K562 (cell line): ENCODE measurements at regions not wholly inside any gene's neighbourhood (a gene's known extent, or its start where the extent isn't known, plus 50 kb on each side); places are given as distances from the start of the nearest gene placed in this dataset.

Experiments
- ATAC-seq: fragments of 200-7000 bp; cut with Tn5 transposase; 3 replicates; pipeline ENCODE4 v1.9.1; 2020; ENCODE audit warnings: moderate library complexity
- BruUV-seq: library from RNA; stranded (reverse); fragments of 400-500 nt; replicated peaks from 2 replicates; lab custom pipeline; 2021; lab: Mats Ljungman, UMichigan
- CTCF ChIA-PET: fragments of 300-600 bp; formaldehyde crosslinking; extraction: SDS; loops from one replicate; lab custom pipeline; 2021; ENCODE audit warnings: low intra/inter-chr PET ratio; lab: Yijun Ruan, JAX
- POLR2A ChIA-PET: fragments of 300-600, 350-650 bp; sonication (Branson Sonifier 250); formaldehyde crosslinking; extraction: SDS; loops from one replicate; lab custom pipeline; 2021; ENCODE audit warnings: antibody characterized with exemption, inconsistent platforms; lab: Yijun Ruan, JAX
- DNase-seq, 4 experiments: peaks; one replicate each; pipeline versions ENCODE4 v3.0.0 to v3.0.0-alpha.2; 2011 to 2018; ENCODE audit warnings: low spot score in 3 of 4, mixed read lengths in 3 of 4; ENCODE audit errors: extremely low read depth in 1 of 4
- FAIRE-seq: peaks from 2 replicates; lab custom pipeline; 2011; peaks lifted over from hg19 to GRCh38; lab: Jason Lieb, UNC
- H2AFZ ChIP-seq: 2 replicates; pipeline ENCODE4 v1.6.0; 2011; ENCODE audit warnings: low read depth, low read length, control low read depth, inconsistent platforms
- H3K27ac ChIP-seq: fragments of 200-600 bp; 3 replicates; pipeline ENCODE4 v1.8.0; 2011; ENCODE audit warnings: low read depth, mild to moderate bottlenecking, control low read depth, inconsistent platforms, low read length, moderate library complexity, mixed read lengths; ENCODE audit errors: extremely low read depth
- H3K27me3 ChIP-seq, 2 experiments: fragments of 300-600 bp in 1 of 2; 2 replicates in 1 of 2; 3 replicates in 1 of 2; pipeline versions ENCODE4 v1.6.0 to v1.8.0; 2011; ENCODE audit warnings: inconsistent platforms in 2 of 2, low read length in 2 of 2, mild to moderate bottlenecking in 1 of 2, mixed read lengths in 1 of 2, moderate library complexity in 1 of 2; ENCODE audit not compliant: control insufficient read depth in 2 of 2, insufficient read depth in 2 of 2
- H3K36me3 ChIP-seq: fragments of 300-600 bp; 3 replicates; pipeline ENCODE4 v1.8.0; 2011; ENCODE audit warnings: mild to moderate bottlenecking, low read length, inconsistent platforms; ENCODE audit not compliant: control insufficient read depth, insufficient read depth
- H3K4me1 ChIP-seq, 2 experiments: fragments of 200-600 bp in 1 of 2; replicated peaks in 1 of 2; 2 replicates in 1 of 2; 3 replicates in 1 of 2; pipeline versions ENCODE4 v1.5.1 to v1.8.0; 2011; ENCODE audit warnings: inconsistent platforms in 2 of 2, low read length in 2 of 2, mild to moderate bottlenecking in 1 of 2, mixed read lengths in 1 of 2, moderate library complexity in 1 of 2; ENCODE audit not compliant: control insufficient read depth in 2 of 2, insufficient read depth in 2 of 2
- H3K4me2 ChIP-seq: 2 replicates; pipeline ENCODE4 v1.6.1; 2011; ENCODE audit warnings: low read length, control low read depth, inconsistent platforms, mixed read lengths; ENCODE audit not compliant: insufficient read depth
- H3K4me3 ChIP-seq: fragments of 200-600 bp; sonication (generic), shearing (Covaris generic); 2 replicates; pipeline ENCODE4 v1.5.1; 2016; ENCODE audit warnings: control low read depth, inconsistent platforms
- H3K79me2 ChIP-seq: fragments of 200-600 bp; 3 replicates; pipeline ENCODE4 v1.8.0; 2011; ENCODE audit warnings: low read length, inconsistent platforms; ENCODE audit not compliant: control insufficient read depth, insufficient read depth
- H3K9ac ChIP-seq, 2 experiments: 2 replicates each; pipeline versions ENCODE4 v1.6.0 to v1.6.1; 2011; ENCODE audit warnings: low read depth in 2 of 2, low read length in 2 of 2, control low read depth in 1 of 2, inconsistent platforms in 1 of 2, mild to moderate bottlenecking in 1 of 2, mixed read lengths in 1 of 2; ENCODE audit not compliant: insufficient read depth in 1 of 2
- H3K9me1 ChIP-seq: one replicate; pipeline ENCODE4 v1.6.0; 2011; ENCODE audit warnings: inconsistent platforms, mild to moderate bottlenecking, low read length, moderate library complexity; ENCODE audit not compliant: control insufficient read depth, insufficient read depth
- H3K9me3 ChIP-seq: replicated peaks from 2 replicates; pipeline ENCODE4 v1.5.1; 2011; ENCODE audit warnings: low read depth, low read length, inconsistent platforms; ENCODE audit not compliant: control insufficient read depth, insufficient read depth
- H4K20me1 ChIP-seq: replicated peaks from 2 replicates; pipeline ENCODE4 v1.6.1; 2011; ENCODE audit warnings: low read length, inconsistent platforms, mixed read lengths; ENCODE audit not compliant: control insufficient read depth, insufficient read depth
- GABPB2 ChIP-seq: fragments of 250-450 bp; sonication (Bioruptor Pico); conservative IDR thresholded peaks from 2 replicates; pipeline ENCODE4 v1.5.1; 2021; ENCODE audit warnings: mild to moderate bottlenecking
- ID3 ChIP-seq, 2 experiments: fragments of 250-450 bp in 1 of 2; fragments of 450-650 bp in 1 of 2; sonication (Bioruptor Pico) in 1 of 2; IDR thresholded peaks; 2 replicates each; pipeline versions ENCODE4 v1.6.1 to v1.8.0; 2016 to 2021; ENCODE audit warnings: mild to moderate bottlenecking in 2 of 2, moderate library complexity in 2 of 2, missing compliant biosample characterization in 1 of 2, missing genetic modification characterization in 1 of 2
- PHF21A ChIP-seq: fragments of 450-650 bp; IDR thresholded peaks from 2 replicates; pipeline ENCODE4 v1.6.1; 2017; ENCODE audit warnings: low read depth, borderline replicate concordance
- POU5F1 ChIP-seq: fragments of 150-350 bp; IDR thresholded peaks from 2 replicates; pipeline ENCODE4 v1.6.1; 2014; ENCODE audit warnings: borderline replicate concordance, low read length, low read depth, mild to moderate bottlenecking; ENCODE audit not compliant: partially characterized antibody
- TCF3 ChIP-seq: sonication (generic); formaldehyde crosslinking; IDR thresholded peaks from 2 replicates; pipeline ENCODE4 v1.4.0; 2020; ENCODE audit warnings: mild to moderate bottlenecking, missing genetic modification reagents
- ZBTB1 ChIP-seq: sonication (generic); formaldehyde crosslinking; IDR thresholded peaks from 2 replicates; pipeline ENCODE4 v1.8.1; 2023; ENCODE audit warnings: missing genetic modification reagents, low read depth, mild to moderate bottlenecking, borderline replicate concordance
- ZBTB34 ChIP-seq: fragments of 250-450 bp; sonication (Bioruptor Pico); IDR thresholded peaks from 2 replicates; pipeline ENCODE4 v1.8.0; 2021; ENCODE audit warnings: mild to moderate bottlenecking, moderate library complexity
- in situ Hi-C: fragments of 300-500 bp; cut with MboI; formaldehyde crosslinking; loops from 4 replicates; pipeline ENCODE4 v1.15.0; 2018; ENCODE audit warnings: inconsistent platforms, mixed read lengths
- intact Hi-C: fragments of 100-400 bp; cut with micrococcal nuclease; formaldehyde crosslinking; loops from 2 replicates; pipeline ENCODE4 v1.14.2; 2022
- TF ChIP-seq, protein P1 (sequence below), 2 experiments: fragments of 150-350 bp in 1 of 2; IDR thresholded peaks; 2 replicates each; pipeline ENCODE4 v1.6.1; 2012 to 2016; ENCODE audit warnings: low read depth in 2 of 2, low read length in 2 of 2, mild to moderate bottlenecking in 1 of 2, moderate library complexity in 1 of 2
- TF ChIP-seq, protein P2 (sequence below): sonication (generic); formaldehyde crosslinking; IDR thresholded peaks from 2 replicates; pipeline ENCODE4 v1.8.0; 2023; ENCODE audit warnings: mild to moderate bottlenecking, missing genetic modification reagents

DNA sequence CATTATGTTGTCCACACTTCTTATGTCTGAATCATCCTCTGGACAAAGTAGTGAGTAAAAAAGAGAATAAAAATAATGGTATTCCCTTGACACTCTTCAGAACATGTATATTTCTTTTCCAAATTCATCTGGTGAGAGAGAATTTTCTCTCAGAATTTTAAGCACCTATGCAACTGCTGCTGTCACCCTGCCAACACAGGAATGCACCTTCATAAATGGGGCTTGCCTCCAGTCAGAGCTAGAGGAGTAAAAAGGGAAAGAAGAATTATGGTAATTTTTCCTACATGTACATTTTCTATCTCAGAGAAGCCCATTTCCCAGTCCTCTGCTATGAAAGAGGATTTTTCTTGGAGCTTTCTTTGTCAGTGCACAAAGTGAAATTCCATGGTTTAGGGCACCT is 92.2 kb upstream of the ALCAM start:
- ATAC-seq = no peak
- Histone ChIP-seq H3K9ac (no peak overlapping the region), H3K9me3 (no peaks in the 10 kb centered on the region), H3K36me3 (no peaks in the 10 kb centered on the region), H3K9me1 (no peaks in the 10 kb centered on the region), H3K27ac (no peak overlapping the region), H2AFZ (no peak overlapping the region), H4K20me1 (no peaks in the 10 kb centered on the region), H3K27me3 (no peaks in the 10 kb centered on the region), H3K79me2 (no peaks in the 10 kb centered on the region), H3K4me2 (no peak overlapping the region), H3K4me3 (no peak overlapping the region), H3K4me1 (no peaks in the 10 kb centered on the region)
- ChIA-PET CTCF (no interaction called here), POLR2A (no interaction called here)
- no peak for DNase-seq
- TF ChIP-seq TCF3 (CRISPR knock-in tag) = no peak
- no peak for TF ChIP-seq POU5F1
- TF ChIP-seq ID3 (CRISPR knock-in tag; IDR thresholded peaks at IDR 0.05) = no peak
- TF ChIP-seq ID3 (tag; IDR thresholded peaks at IDR 0.05) = no peak
- no peak for FAIRE-seq
- BruUV-seq = no TSS peak
- intact Hi-C loops (no loop called here), in situ Hi-C loops (no loop called here)

DNA sequence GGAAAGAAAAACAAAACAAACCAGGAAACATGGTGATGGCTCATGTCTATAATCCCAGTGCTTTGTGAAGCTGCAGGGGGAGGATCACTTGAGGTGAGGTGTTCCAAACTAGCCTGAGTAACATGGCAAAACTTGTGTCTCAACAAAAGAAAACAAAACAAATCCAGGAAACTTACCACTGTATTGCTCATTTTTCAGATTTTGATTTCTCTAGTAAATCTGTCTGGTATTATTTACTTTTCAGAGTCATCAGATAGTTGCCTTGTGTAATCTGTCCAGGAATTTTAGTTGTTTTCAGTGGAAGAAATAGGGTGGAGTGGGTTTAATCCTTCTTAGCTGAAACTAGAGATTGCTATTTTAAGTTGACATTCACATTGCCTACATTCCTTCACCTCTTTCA is 91.8 kb upstream of the ALCAM start:
- BruUV-seq = no TSS peak
- Histone ChIP-seq H3K9me1 (no peaks in the 10 kb centered on the region), H3K4me2 (no peak overlapping the region), H4K20me1 (no peaks in the 10 kb centered on the region), H3K79me2 (no peaks in the 10 kb centered on the region), H3K9ac (no peak overlapping the region), H3K9me3 (no peaks in the 10 kb centered on the region), H3K4me1 (no peaks in the 10 kb centered on the region), H3K27me3 (no peaks in the 10 kb centered on the region), H3K4me3 (no peak overlapping the region), H2AFZ (no peak overlapping the region), H3K27ac (no peak overlapping the region), H3K36me3 (no peaks in the 10 kb centered on the region)
- POLR2A ChIA-PET = no interaction called here
- CTCF ChIA-PET = no interaction called here
- no peak for ATAC-seq
- in situ Hi-C loops = no loop called here
- no peak for FAIRE-seq
- intact Hi-C loops = no loop called here
- no peak for TF ChIP-seq ZBTB34
- TF ChIP-seq, protein P1, sequence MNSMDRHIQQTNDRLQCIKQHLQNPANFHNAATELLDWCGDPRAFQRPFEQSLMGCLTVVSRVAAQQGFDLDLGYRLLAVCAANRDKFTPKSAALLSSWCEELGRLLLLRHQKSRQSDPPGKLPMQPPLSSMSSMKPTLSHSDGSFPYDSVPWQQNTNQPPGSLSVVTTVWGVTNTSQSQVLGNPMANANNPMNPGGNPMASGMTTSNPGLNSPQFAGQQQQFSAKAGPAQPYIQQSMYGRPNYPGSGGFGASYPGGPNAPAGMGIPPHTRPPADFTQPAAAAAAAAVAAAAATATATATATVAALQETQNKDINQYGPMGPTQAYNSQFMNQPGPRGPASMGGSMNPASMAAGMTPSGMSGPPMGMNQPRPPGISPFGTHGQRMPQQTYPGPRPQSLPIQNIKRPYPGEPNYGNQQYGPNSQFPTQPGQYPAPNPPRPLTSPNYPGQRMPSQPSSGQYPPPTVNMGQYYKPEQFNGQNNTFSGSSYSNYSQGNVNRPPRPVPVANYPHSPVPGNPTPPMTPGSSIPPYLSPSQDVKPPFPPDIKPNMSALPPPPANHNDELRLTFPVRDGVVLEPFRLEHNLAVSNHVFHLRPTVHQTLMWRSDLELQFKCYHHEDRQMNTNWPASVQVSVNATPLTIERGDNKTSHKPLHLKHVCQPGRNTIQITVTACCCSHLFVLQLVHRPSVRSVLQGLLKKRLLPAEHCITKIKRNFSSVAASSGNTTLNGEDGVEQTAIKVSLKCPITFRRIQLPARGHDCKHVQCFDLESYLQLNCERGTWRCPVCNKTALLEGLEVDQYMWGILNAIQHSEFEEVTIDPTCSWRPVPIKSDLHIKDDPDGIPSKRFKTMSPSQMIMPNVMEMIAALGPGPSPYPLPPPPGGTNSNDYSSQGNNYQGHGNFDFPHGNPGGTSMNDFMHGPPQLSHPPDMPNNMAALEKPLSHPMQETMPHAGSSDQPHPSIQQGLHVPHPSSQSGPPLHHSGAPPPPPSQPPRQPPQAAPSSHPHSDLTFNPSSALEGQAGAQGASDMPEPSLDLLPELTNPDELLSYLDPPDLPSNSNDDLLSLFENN (IDR thresholded peaks at IDR 0.05; ENCODE audit: low read depth in 2 of 2, low read length in 2 of 2) = no peak
- no peak for TF ChIP-seq PHF21A
- no peak for TF ChIP-seq ZBTB1 (CRISPR knock-in tag)
- TF ChIP-seq, protein P2, sequence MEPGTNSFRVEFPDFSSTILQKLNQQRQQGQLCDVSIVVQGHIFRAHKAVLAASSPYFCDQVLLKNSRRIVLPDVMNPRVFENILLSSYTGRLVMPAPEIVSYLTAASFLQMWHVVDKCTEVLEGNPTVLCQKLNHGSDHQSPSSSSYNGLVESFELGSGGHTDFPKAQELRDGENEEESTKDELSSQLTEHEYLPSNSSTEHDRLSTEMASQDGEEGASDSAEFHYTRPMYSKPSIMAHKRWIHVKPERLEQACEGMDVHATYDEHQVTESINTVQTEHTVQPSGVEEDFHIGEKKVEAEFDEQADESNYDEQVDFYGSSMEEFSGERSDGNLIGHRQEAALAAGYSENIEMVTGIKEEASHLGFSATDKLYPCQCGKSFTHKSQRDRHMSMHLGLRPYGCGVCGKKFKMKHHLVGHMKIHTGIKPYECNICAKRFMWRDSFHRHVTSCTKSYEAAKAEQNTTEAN (CRISPR knock-in tag) = no peak
- TF ChIP-seq GABPB2 (CRISPR knock-in tag) = no peak
- DNase-seq = no peak
